Vagina (tissue), 2 donors: ENCODE measurements at regions not wholly inside any gene's neighbourhood (a gene's known extent, or its start where the extent isn't known, plus 50 kb on each side); places are given as distances from the start of the nearest gene placed in this dataset.

ENCODE experiments used
- DNase-seq, 2 donors: peaks; one replicate each; pipeline ENCODE4 v3.0.0-alpha.2; 2017; ENCODE audit errors: extremely low spot score in 2 of 2
- H3K27ac ChIP-seq: fragments of 200-600 bp; sonication (generic); one replicate; pipeline ENCODE4 v1.5.1; 2019
- H3K27me3 ChIP-seq: fragments of 200-600 bp; sonication (generic); one replicate; pipeline ENCODE4 v1.5.1; 2019
- H3K36me3 ChIP-seq, 2 donors: fragments of 200-600 bp; sonication (generic); one replicate each; pipeline ENCODE4 v1.5.1; 2017 to 2019
- H3K4me1 ChIP-seq: fragments of 200-600 bp; sonication (generic); one replicate; pipeline ENCODE4 v1.5.1; 2019
- H3K4me3 ChIP-seq, 2 donors: fragments of 200-600 bp; sonication (generic); 1 replicate in 1 of 2; 2 replicates in 1 of 2; pipeline ENCODE4 v1.5.1; 2016 to 2019
- H3K9me3 ChIP-seq: fragments of 200-600 bp; sonication (generic); one replicate; pipeline ENCODE4 v1.5.1; 2019
- POLR2A ChIP-seq, 2 donors: fragments of 450-650 bp; IDR thresholded peaks; one replicate each; pipeline ENCODE4 v1.6.1; 2017; ENCODE audit warnings: antibody characterized with exemption in 2 of 2, mild to moderate bottlenecking in 2 of 2, moderate library complexity in 2 of 2
- POLR2AphosphoS5 ChIP-seq, 2 donors: sonication (generic); formaldehyde crosslinking; IDR thresholded peaks; one replicate each; pipeline ENCODE4 v1.9.0; 2017; ENCODE audit warnings: antibody characterized with exemption in 2 of 2, mild to moderate bottlenecking in 2 of 2, low read depth in 1 of 2; ENCODE audit not compliant: insufficient read depth in 1 of 2
- intact Hi-C: fragments of 100-400 bp; cut with DNase I; formaldehyde crosslinking; loops from one replicate; pipeline ENCODE4 v1.15.1; 2023
- TF ChIP-seq, protein P1 (sequence below), 3 experiments: fragments of 450-650 bp in 2 of 3; fragments of 200-600 bp in 1 of 3; sonication (generic) in 1 of 3; IDR thresholded peaks; one replicate each; pipeline ENCODE4 v1.5.1; 2017 to 2019; ENCODE audit warnings: antibody characterized with exemption in 3 of 3, mild to moderate bottlenecking in 2 of 3, moderate library complexity in 2 of 3

GRCh38 chr11:29534836-29535235, 482.0 kb downstream of the KCNA4 start:
- Histone ChIP-seq H3K36me3 (no peaks in the 10 kb centered on the region), H3K4me3 (no peak overlapping the region), H3K27ac (no peak overlapping the region), H3K4me1 (no peaks in the 10 kb centered on the region), H3K9me3 (no peaks in the 10 kb centered on the region), H3K27me3 (no peaks in the 10 kb centered on the region)
- intact Hi-C loops: no loop called here
- TF ChIP-seq, protein P1, sequence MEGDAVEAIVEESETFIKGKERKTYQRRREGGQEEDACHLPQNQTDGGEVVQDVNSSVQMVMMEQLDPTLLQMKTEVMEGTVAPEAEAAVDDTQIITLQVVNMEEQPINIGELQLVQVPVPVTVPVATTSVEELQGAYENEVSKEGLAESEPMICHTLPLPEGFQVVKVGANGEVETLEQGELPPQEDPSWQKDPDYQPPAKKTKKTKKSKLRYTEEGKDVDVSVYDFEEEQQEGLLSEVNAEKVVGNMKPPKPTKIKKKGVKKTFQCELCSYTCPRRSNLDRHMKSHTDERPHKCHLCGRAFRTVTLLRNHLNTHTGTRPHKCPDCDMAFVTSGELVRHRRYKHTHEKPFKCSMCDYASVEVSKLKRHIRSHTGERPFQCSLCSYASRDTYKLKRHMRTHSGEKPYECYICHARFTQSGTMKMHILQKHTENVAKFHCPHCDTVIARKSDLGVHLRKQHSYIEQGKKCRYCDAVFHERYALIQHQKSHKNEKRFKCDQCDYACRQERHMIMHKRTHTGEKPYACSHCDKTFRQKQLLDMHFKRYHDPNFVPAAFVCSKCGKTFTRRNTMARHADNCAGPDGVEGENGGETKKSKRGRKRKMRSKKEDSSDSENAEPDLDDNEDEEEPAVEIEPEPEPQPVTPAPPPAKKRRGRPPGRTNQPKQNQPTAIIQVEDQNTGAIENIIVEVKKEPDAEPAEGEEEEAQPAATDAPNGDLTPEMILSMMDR (IDR thresholded peaks at IDR 0.05): no peak
- TF ChIP-seq POLR2A (IDR thresholded peaks at IDR 0.05) (no peak), POLR2AphosphoS5 (IDR thresholded peaks at IDR 0.05; ENCODE audit: insufficient read depth in 1 of 2, low read depth in 1 of 2) (no peak)
- no peak for DNase-seq

GRCh38 chr11:29530961-29531360, 485.9 kb downstream of the KCNA4 start:
- intact Hi-C loops: no loop called here
- H3K27me3 ChIP-seq: no peaks in the 10 kb centered on the region
- DNase-seq: no peak
- no peaks in the 10 kb centered on the region for H3K9me3 ChIP-seq
- H3K4me3 ChIP-seq: no peak overlapping the region
- H3K36me3 ChIP-seq: no peaks in the 10 kb centered on the region
- TF ChIP-seq, protein P1 (IDR thresholded peaks at IDR 0.05): no peak
- TF ChIP-seq POLR2A (IDR thresholded peaks at IDR 0.05): no peak
- TF ChIP-seq POLR2AphosphoS5 (IDR thresholded peaks at IDR 0.05; ENCODE audit: insufficient read depth in 1 of 2, low read depth in 1 of 2): no peak
- H3K4me1 ChIP-seq: no peaks in the 10 kb centered on the region
- no peak overlapping the region for H3K27ac ChIP-seq

DNA sequence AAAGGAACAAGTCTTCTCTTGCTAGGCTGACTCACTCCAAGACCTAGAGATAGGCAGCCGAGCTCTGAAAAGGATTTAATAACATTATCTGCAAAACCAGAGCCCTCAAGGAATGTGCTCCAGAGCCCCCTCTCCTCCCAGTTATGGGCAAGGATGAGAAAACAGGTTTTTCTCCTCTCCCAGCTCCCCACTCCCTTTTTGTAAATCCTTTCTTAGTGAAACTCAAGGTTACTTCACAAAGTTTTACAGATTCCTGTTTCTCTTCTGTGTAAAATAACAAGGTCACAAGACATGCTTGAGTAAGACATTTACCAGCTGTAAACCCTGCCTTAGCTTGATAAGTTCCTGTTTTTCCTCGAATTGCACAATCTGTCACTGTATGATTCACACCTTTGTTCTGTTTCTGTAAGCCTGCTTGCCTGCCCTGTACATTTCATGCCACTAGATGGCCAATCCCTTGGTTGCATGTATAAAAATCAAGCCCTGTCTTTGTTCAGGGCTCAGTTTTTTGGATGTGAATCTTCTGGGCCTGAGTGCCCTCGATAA, 489.4 kb downstream of the KCNA4 start:
- intact Hi-C loops: no loop called here

GRCh38 chr11:29518389-29519174, 498.2 kb downstream of the KCNA4 start:
- Histone ChIP-seq H3K4me3 (no peak overlapping the region), H3K27me3 (no peaks in the 10 kb centered on the region)
- intact Hi-C loops: no loop called here

More for the DNA sequence above, 489.4 kb downstream of the KCNA4 start:
- Histone ChIP-seq H3K9me3 (no peaks in the 10 kb centered on the region), H3K4me3 (no peak overlapping the region), H3K27me3 (no peaks in the 10 kb centered on the region), H3K36me3 (no peaks in the 10 kb centered on the region), H3K27ac (no peak overlapping the region), H3K4me1 (no peaks in the 10 kb centered on the region)
- TF ChIP-seq POLR2A (IDR thresholded peaks at IDR 0.05): no peak
- TF ChIP-seq POLR2AphosphoS5 (IDR thresholded peaks at IDR 0.05; ENCODE audit: insufficient read depth in 1 of 2, low read depth in 1 of 2): no peak
- TF ChIP-seq, protein P1 (IDR thresholded peaks at IDR 0.05): no peak
- no peak for DNase-seq

More at GRCh38 chr11:29518389-29519174, 498.2 kb downstream of the KCNA4 start:
- DNase-seq: no peak
- Histone ChIP-seq H3K4me1 (no peaks in the 10 kb centered on the region), H3K27ac (no peak overlapping the region), H3K36me3 (no peaks in the 10 kb centered on the region), H3K9me3 (peaks cover 8% of the 10 kb centered on the region)
- TF ChIP-seq POLR2AphosphoS5 (IDR thresholded peaks at IDR 0.05; ENCODE audit: insufficient read depth in 1 of 2, low read depth in 1 of 2) (no peak), POLR2A (IDR thresholded peaks at IDR 0.05) (no peak)
- TF ChIP-seq, protein P1 (IDR thresholded peaks at IDR 0.05): no peak
